IMR-90 (cell line): ENCODE measurements at regions not wholly inside any gene's neighbourhood (a gene's known extent, or its start where the extent isn't known, plus 50 kb on each side); places are given as distances from the start of the nearest gene placed in this dataset.

ENCODE experiments used
- ATAC-seq: fragments of 200-7000 bp; cut with Tn5 transposase; 2 replicates; pipeline ENCODE4 v1.9.1; 2020; ENCODE audit warnings: low read depth, mild to moderate bottlenecking, moderate library complexity
- BruUV-seq: library from RNA; stranded (reverse); fragments of 400-500 nt; replicated peaks from 2 replicates; lab custom pipeline; 2021; lab: Mats Ljungman, UMichigan
- CTCF ChIA-PET: fragments of 300-600 bp; formaldehyde crosslinking; extraction: SDS; loops from one replicate; lab custom pipeline; 2021; ENCODE audit warnings: antibody characterized with exemption; lab: Yijun Ruan, JAX
- POLR2A ChIA-PET: fragments of 300-600 bp; sonication (Branson Sonifier 250); formaldehyde crosslinking; loops from one replicate; lab custom pipeline; 2022; ENCODE audit warnings: antibody characterized with exemption; ENCODE audit not compliant: unreplicated experiment; lab: Charles Lee
- DNase-seq: peaks from one replicate; pipeline ENCODE4 v3.0.0; 2013
- H2AFZ ChIP-seq: replicated peaks from 2 replicates; pipeline ENCODE3; 2013; ENCODE audit warnings: low read length, mild to moderate bottlenecking; ENCODE audit not compliant: poor library complexity
- H2AK5ac ChIP-seq: 2 replicates; pipeline ENCODE4 v1.6.1; 2013; ENCODE audit warnings: low read depth, low read length, inconsistent platforms
- H2AK9ac ChIP-seq: replicated peaks from 2 replicates; pipeline ENCODE3; 2013; ENCODE audit warnings: mild to moderate bottlenecking, low read depth, low read length, moderate library complexity; ENCODE audit not compliant: poor library complexity
- H2BK120ac ChIP-seq: 2 replicates; pipeline ENCODE4 v1.6.1; 2013; ENCODE audit warnings: low read depth, low read length, inconsistent platforms
- H2BK15ac ChIP-seq: 3 replicates; pipeline ENCODE4 v1.6.1; 2013; ENCODE audit warnings: low read depth, low read length, inconsistent platforms
- H2BK20ac ChIP-seq: 2 replicates; pipeline ENCODE4 v1.6.1; 2013; ENCODE audit warnings: low read depth, mild to moderate bottlenecking, inconsistent platforms, low read length, moderate library complexity
- H2BK5ac ChIP-seq: 2 replicates; pipeline ENCODE4 v1.6.1; 2013; ENCODE audit warnings: mild to moderate bottlenecking, low read depth, low read length, inconsistent platforms; ENCODE audit not compliant: poor library complexity, severe bottlenecking
- H3K14ac ChIP-seq: replicated peaks from 2 replicates; pipeline ENCODE4 v1.6.1; 2013; ENCODE audit warnings: low read depth, low read length, inconsistent platforms
- H3K18ac ChIP-seq: 2 replicates; pipeline ENCODE4 v1.6.1; 2013; ENCODE audit warnings: low read depth, low read length, control low read depth
- H3K23ac ChIP-seq: 2 replicates; pipeline ENCODE4 v1.6.1; 2013; ENCODE audit warnings: low read depth, low read length, inconsistent platforms
- H3K27ac ChIP-seq: 2 replicates; pipeline ENCODE4 v1.5.1; 2013; ENCODE audit warnings: mild to moderate bottlenecking, control low read depth, low read length; ENCODE audit not compliant: insufficient read depth
- H3K27me3 ChIP-seq: 2 replicates; pipeline ENCODE4 v1.6.1; 2013; ENCODE audit warnings: low read length; ENCODE audit not compliant: control insufficient read depth, insufficient read depth
- H3K36me3 ChIP-seq: 2 replicates; pipeline ENCODE4 v1.6.1; 2013; ENCODE audit warnings: low read length, mixed read lengths; ENCODE audit not compliant: control insufficient read depth, insufficient read depth
- H3K4ac ChIP-seq: 2 replicates; pipeline ENCODE4 v1.6.1; 2013; ENCODE audit warnings: low read depth, low read length, inconsistent platforms
- H3K4me1 ChIP-seq: 2 replicates; pipeline ENCODE4 v1.6.1; 2013; ENCODE audit warnings: low read length, mixed read lengths; ENCODE audit not compliant: control insufficient read depth, insufficient read depth
- H3K4me2 ChIP-seq: 2 replicates; pipeline ENCODE4 v1.6.1; 2013; ENCODE audit warnings: low read depth, mild to moderate bottlenecking, control low read depth, low read length, moderate library complexity
- H3K4me3 ChIP-seq: 2 replicates; pipeline ENCODE4 v1.5.1; 2013; ENCODE audit warnings: low read depth, mild to moderate bottlenecking, control low read depth, low read length, moderate library complexity; ENCODE audit not compliant: insufficient read depth
- H3K56ac ChIP-seq: 2 replicates; pipeline ENCODE4 v1.6.1; 2013; ENCODE audit warnings: low read length, inconsistent platforms; ENCODE audit not compliant: insufficient read depth; ENCODE audit errors: extremely low read depth
- H3K79me1 ChIP-seq, 2 experiments: 2 replicates each; pipeline ENCODE4 v1.6.1; 2013; ENCODE audit warnings: low read length in 2 of 2, inconsistent platforms in 1 of 2, low read depth in 1 of 2
- H3K9ac ChIP-seq: 2 replicates; pipeline ENCODE4 v1.6.1; 2013; ENCODE audit warnings: low read depth, low read length, control low read depth
- H3K9me1 ChIP-seq: 2 replicates; pipeline ENCODE4 v1.6.1; 2013; ENCODE audit warnings: low read length, inconsistent platforms; ENCODE audit not compliant: insufficient read depth
- H3K9me3 ChIP-seq: 2 replicates; pipeline ENCODE4 v1.6.1; 2013; ENCODE audit warnings: low read length; ENCODE audit not compliant: control insufficient read depth, insufficient read depth
- H4K20me1 ChIP-seq: 2 replicates; pipeline ENCODE4 v1.6.1; 2013; ENCODE audit warnings: low read length, inconsistent platforms; ENCODE audit not compliant: insufficient read depth
- H4K5ac ChIP-seq: 2 replicates; pipeline ENCODE4 v1.6.1; 2013; ENCODE audit warnings: mild to moderate bottlenecking, low read depth, low read length, control low read depth
- H4K8ac ChIP-seq, 2 experiments: 2 replicates each; pipeline ENCODE4 v1.6.1; 2013; ENCODE audit warnings: low read depth in 2 of 2, low read length in 2 of 2, control low read depth in 1 of 2, inconsistent platforms in 1 of 2
- H4K91ac ChIP-seq: 2 replicates; pipeline ENCODE4 v1.6.1; 2013; ENCODE audit warnings: low read depth, low read length, inconsistent platforms; ENCODE audit not compliant: insufficient read depth
- BHLHE40 ChIP-seq: fragments of 150-350 bp; IDR thresholded peaks from 2 replicates; pipeline ENCODE4 v1.6.1; 2016; ENCODE audit warnings: mild to moderate bottlenecking, low read depth, low read length
- WGBS, 2 experiments: methylation state at CpG; one replicate each; pipeline versions ENCODE4 v1.1.5 to v1.1.7; 2013; ENCODE audit warnings: missing lambda C conversion rate in 2 of 2; ENCODE audit not compliant: insufficient read length in 1 of 2; ENCODE audit errors: extremely low coverage in 2 of 2; 5-methylcytosine and 5-hydroxymethylcytosine counted together
- dilution Hi-C: fragments of 300-500 bp; cut with HindIII; formaldehyde crosslinking; loops from one replicate; pipeline ENCODE4 v1.14.3; 2018; ENCODE audit warnings: low sequenced_read_pairs; ENCODE audit not compliant: unreplicated experiment
- in situ Hi-C: fragments of 300-500 bp; cut with MboI; formaldehyde crosslinking; loops from 3 replicates; pipeline ENCODE4 v1.14.3; 2019; ENCODE audit warnings: low sequenced_read_pairs, inconsistent platforms, mixed read lengths
- intact Hi-C: fragments of 100-400 bp; cut with micrococcal nuclease; formaldehyde crosslinking; loops from 2 replicates; pipeline ENCODE4 v1.10.0; 2022

- POLR2A ChIA-PET: no interaction called here
- no peak overlapping the region for H3K4ac ChIP-seq
- TF ChIP-seq BHLHE40: no peak
Measured at GRCh38 chr10:125262409-125262808, 102.0 kb upstream of the CTBP2 start.

More at GRCh38 chr10:125262409-125262808, 102.0 kb upstream of the CTBP2 start:
- H4K8ac ChIP-seq: no peak overlapping the region
- no peaks in the 10 kb centered on the region for H3K79me1 ChIP-seq
- H3K9me3 ChIP-seq: no peaks in the 10 kb centered on the region
- H3K23ac ChIP-seq: no peak overlapping the region
- H3K27ac ChIP-seq: no peak overlapping the region
- H3K14ac ChIP-seq: no peak overlapping the region
- H3K36me3 ChIP-seq: no peaks in the 10 kb centered on the region
- H2AK5ac ChIP-seq: no peak overlapping the region
- no peak overlapping the region for H3K4me2 ChIP-seq
- in situ Hi-C loops: no loop called here
- H2BK20ac ChIP-seq: no peak overlapping the region
- H3K4me1 ChIP-seq: no peaks in the 10 kb centered on the region; the same call in 1 of the 2 replicates
- intact Hi-C loops: no loop called here
- no peak overlapping the region for H2BK120ac ChIP-seq
- H3K9ac ChIP-seq: no peak overlapping the region
- ATAC-seq (no peak), DNase-seq (no peak)
- BruUV-seq: no TSS peak
- no peaks in the 10 kb centered on the region for H4K20me1 ChIP-seq
- H3K27me3 ChIP-seq: peaks cover 2% of the 10 kb centered on the region; the same call in 1 of the 2 replicates
- WGBS, 2 experiments: 80% methylated on average over 1 of the region's 6 CpGs; no CpG with 5 or more reads in 1 of the 2 experiments
- H4K91ac ChIP-seq: no peak overlapping the region
- CTCF ChIA-PET: no interaction called here
- H4K5ac ChIP-seq: no peak overlapping the region
- H2AK9ac ChIP-seq: no peak overlapping the region
- no peak overlapping the region for H3K18ac ChIP-seq
- no peak overlapping the region for H2BK15ac ChIP-seq
- H3K4me3 ChIP-seq: no peak overlapping the region
- no peak overlapping the region for H2AFZ ChIP-seq
- no peaks in the 10 kb centered on the region for H3K9me1 ChIP-seq
- no peak overlapping the region for H3K56ac ChIP-seq
- dilution Hi-C loops: no loop called here
- no peak overlapping the region for H2BK5ac ChIP-seq
